Tibial artery (tissue), 4 donors: ENCODE measurements at regions not wholly inside any gene's neighbourhood (a gene's known extent, or its start where the extent isn't known, plus 50 kb on each side); places are given as distances from the start of the nearest gene placed in this dataset.

Source experiments
- DNase-seq, 2 donors: peaks; one replicate each; pipeline ENCODE4 v3.0.0-alpha.2; 2019
- H3K27ac ChIP-seq, 2 donors: fragments of 200-600 bp; sonication (generic) in 1 of 2; 1 replicate in 1 of 2; 2 replicates in 1 of 2; pipeline ENCODE4 v1.5.1; 2018 to 2019; ENCODE audit warnings: mild to moderate bottlenecking in 1 of 2
- H3K27me3 ChIP-seq, 2 donors: fragments of 200-600 bp; sonication (generic) in 1 of 2; one replicate each; pipeline versions ENCODE4 v1.5.1 to v1.6.0; 2016 to 2019
- H3K36me3 ChIP-seq, 3 donors: fragments of 200-600 bp; sonication (generic) in 2 of 3; one replicate each; pipeline ENCODE4 v1.5.1; 2016 to 2019; ENCODE audit warnings: mild to moderate bottlenecking in 2 of 3
- H3K4me1 ChIP-seq, 4 donors: fragments of 200-600 bp; sonication (generic) in 2 of 4; 1 replicate in 3 of 4; 2 replicates in 1 of 4; pipeline ENCODE4 v1.5.1; 2016 to 2019
- H3K4me3 ChIP-seq, 2 donors: fragments of 200-600 bp; sonication (generic) in 1 of 2; 1 replicate in 1 of 2; 2 replicates in 1 of 2; pipeline ENCODE4 v1.5.1; 2018 to 2019; ENCODE audit warnings: mild to moderate bottlenecking in 2 of 2
- H3K9me3 ChIP-seq, 3 donors: fragments of 200-600 bp; sonication (generic) in 1 of 3; one replicate each; pipeline ENCODE4 v1.5.1; 2016 to 2019
- intact Hi-C: fragments of 100-400 bp; cut with DNase I; formaldehyde crosslinking; loops from one replicate; pipeline ENCODE4 v1.15.0; 2023; ENCODE audit warnings: low total_unique reads
- TF ChIP-seq, protein P1 (sequence below), 2 experiments: fragments of 200-600 bp in 1 of 2; fragments of 450-650 bp in 1 of 2; IDR thresholded peaks; one replicate each; pipeline ENCODE4 v1.5.1; 2017 to 2019; ENCODE audit warnings: antibody characterized with exemption in 2 of 2, mild to moderate bottlenecking in 1 of 2, moderate library complexity in 1 of 2

DNA sequence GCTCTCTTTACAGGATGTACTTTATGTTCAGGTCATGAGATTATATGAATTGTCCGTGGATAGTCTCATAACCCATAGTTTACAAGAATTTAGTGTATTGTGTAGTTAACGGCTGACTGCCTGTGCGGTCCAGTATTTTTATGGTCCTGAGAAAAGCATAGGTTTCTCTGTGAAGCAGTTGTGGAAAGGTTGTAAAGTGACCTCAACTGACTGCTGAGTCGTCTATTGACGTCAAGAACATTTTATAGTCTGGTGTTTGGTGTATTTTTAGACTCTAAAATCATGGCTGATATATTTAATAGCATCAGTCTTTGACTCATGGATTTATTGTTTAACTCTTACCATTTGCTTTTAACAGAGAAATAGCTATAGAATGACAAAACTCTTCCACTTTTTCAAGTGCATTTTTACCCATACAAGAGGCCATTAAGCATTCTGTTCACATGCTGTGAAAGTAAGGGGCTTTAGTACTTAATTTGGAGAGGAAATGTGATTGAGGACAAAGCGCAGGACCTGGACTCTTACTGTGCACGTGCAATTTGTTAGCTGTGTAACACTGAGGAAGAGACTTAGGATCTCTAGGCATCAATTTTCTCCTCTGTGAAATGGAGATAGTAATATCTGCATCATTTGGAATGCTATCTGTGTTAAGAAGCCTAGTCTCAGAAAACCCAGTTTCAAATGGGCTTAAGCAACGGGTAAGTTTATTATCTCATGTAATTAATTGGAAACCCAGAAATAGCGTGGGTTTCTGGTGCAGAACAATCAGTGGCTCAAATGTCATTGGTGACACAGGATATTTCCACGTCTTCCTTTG, 240.8 kb downstream of the NFKBIZ start:
- intact Hi-C loops, result loop anchor here (5.0 to 10.0 kb wide), 2 partner anchors 55 to 518 kb away; partner anchors contain the start of gene PCNP

DNA sequence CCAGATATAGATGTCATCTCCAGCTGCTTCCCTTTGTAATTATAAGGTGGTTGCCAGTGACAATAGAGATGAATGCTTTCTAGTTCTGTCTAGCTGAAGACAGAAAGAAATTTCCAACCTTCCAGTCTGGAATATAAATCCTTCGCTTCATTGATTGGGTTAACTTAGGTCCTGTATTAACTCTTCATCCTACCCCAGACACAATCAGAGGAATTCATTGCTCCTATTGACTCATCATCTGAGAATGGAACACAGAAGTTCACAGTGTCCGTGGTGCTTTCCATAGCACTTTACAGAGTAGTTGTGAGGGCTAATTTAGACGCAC, 241.4 kb downstream of the NFKBIZ start:
- DNase-seq, result no peak
- TF ChIP-seq, protein P1, sequence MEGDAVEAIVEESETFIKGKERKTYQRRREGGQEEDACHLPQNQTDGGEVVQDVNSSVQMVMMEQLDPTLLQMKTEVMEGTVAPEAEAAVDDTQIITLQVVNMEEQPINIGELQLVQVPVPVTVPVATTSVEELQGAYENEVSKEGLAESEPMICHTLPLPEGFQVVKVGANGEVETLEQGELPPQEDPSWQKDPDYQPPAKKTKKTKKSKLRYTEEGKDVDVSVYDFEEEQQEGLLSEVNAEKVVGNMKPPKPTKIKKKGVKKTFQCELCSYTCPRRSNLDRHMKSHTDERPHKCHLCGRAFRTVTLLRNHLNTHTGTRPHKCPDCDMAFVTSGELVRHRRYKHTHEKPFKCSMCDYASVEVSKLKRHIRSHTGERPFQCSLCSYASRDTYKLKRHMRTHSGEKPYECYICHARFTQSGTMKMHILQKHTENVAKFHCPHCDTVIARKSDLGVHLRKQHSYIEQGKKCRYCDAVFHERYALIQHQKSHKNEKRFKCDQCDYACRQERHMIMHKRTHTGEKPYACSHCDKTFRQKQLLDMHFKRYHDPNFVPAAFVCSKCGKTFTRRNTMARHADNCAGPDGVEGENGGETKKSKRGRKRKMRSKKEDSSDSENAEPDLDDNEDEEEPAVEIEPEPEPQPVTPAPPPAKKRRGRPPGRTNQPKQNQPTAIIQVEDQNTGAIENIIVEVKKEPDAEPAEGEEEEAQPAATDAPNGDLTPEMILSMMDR (IDR thresholded peaks at IDR 0.05), result no peak
- H3K27ac ChIP-seq, result peak overlapping the region; percentile 53 to 58
- H3K9me3 ChIP-seq, result no peaks in the 10 kb centered on the region
- intact Hi-C loops, result no loop called here
- H3K4me1 ChIP-seq, result peaks cover 0 to 30% (median 4%) of the 10 kb centered on the region in 4 donors
- no peaks in the 10 kb centered on the region for H3K27me3 ChIP-seq
- H3K4me3 ChIP-seq, result no peak overlapping the region
- H3K36me3 ChIP-seq, result no peaks in the 10 kb centered on the region

More for the DNA sequence above, 240.8 kb downstream of the NFKBIZ start:
- TF ChIP-seq, protein P1 (IDR thresholded peaks at IDR 0.05), result no peak
- peaks cover 0 to 30% (median 4%) of the 10 kb centered on the region in 4 donors for H3K4me1 ChIP-seq
- peak overlapping the region; percentile 53 to 58 for H3K27ac ChIP-seq
- no peak overlapping the region for H3K4me3 ChIP-seq
- H3K36me3 ChIP-seq, result no peaks in the 10 kb centered on the region
- no peaks in the 10 kb centered on the region for H3K27me3 ChIP-seq
- no peak for DNase-seq
- no peaks in the 10 kb centered on the region for H3K9me3 ChIP-seq

DNA sequence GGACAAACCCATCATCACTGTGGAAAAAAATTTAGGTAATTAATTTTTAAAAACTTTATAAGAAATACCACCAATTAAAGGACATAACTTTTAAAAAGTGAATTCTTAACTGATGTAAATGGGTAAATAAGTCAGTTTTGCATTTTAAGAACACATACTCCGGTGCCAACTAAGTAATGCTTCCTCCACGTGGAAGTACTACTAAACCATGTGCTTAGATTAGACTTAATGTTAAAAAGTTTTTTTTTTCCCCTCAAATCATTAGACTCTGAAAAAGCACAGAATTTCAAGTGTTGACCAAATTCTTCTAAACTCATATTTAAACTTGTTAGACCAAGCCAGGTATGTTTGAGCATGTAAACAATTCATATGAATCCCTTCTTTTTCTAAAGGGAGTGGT, 242.0 kb downstream of the NFKBIZ start:
- intact Hi-C loops, result no loop called here
- Histone ChIP-seq H3K27ac (peak overlapping the region in 1 of 2 donors; percentile 53), H3K4me1 (peaks cover 0 to 30% (median 4%) of the 10 kb centered on the region in 4 donors), H3K4me3 (no peak overlapping the region), H3K9me3 (no peaks in the 10 kb centered on the region), H3K27me3 (no peaks in the 10 kb centered on the region), H3K36me3 (no peaks in the 10 kb centered on the region)
- DNase-seq, result no peak
- TF ChIP-seq, protein P1 (IDR thresholded peaks at IDR 0.05), result no peak

DNA sequence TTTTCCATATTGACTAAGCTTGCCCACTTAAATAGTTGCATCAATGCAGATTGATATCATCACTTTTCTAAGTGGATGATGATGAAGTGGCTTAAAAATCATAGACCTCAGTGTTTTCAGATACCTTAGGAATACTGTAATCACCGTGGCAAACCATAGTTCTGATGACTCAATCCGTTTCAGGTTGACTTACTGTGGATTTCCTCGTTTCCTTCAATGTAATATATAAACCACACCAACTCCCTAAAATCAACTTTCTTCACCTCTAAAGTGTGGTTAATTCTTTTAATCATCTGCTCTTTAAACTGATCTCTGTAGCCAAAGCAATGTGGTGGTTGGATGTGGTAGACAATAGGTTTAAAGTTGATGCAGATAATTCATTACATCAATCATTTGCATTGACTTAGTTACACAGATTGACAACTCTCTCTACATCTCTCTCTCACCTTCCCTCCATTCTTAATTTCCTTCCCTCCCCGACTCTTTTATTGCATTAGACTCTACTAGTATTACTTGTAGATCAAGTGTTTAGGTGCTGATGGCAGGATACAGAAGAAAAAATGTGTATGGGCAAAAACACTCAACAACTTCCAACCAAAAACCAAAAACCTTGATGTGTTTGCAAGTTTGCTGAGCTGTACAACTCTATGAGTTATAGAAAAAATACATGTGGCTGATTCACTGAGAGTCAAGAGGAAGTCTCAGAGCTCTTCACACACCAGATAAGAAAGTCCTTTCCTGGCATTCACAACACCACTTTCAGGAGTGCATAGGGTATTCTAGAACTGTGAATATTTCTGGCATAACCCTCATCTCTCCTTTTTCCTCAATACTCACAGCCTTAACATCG, 243.5 kb downstream of the NFKBIZ start:
- intact Hi-C loops, result no loop called here
- Histone ChIP-seq H3K4me1 (peaks cover 0 to 30% (median 4%) of the 10 kb centered on the region in 4 donors), H3K27me3 (no peaks in the 10 kb centered on the region), H3K4me3 (no peak overlapping the region), H3K9me3 (no peaks in the 10 kb centered on the region), H3K27ac (no peak overlapping the region), H3K36me3 (no peaks in the 10 kb centered on the region)
- DNase-seq, result no peak
- TF ChIP-seq, protein P1 (IDR thresholded peaks at IDR 0.05), result no peak

DNA sequence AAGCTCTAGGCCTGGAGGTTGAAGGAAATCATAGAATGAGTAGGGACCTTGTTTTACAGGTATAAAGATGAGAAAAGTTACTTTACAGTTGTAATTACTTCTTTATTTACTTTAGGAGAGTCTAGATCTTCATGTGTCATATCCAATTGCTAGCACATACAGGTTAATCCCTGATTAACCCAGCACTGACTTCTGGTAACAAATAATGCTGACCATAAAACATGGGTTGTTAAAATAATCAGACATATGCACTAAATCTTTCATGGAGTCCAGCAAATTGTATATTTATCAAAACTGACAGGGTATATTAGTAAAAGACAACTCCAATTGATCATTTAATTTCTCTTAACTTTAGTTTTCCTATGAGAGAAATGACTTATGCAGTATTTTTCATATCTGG, 245.2 kb downstream of the NFKBIZ start:
- H3K9me3 ChIP-seq, result no peaks in the 10 kb centered on the region
- H3K4me1 ChIP-seq, result peaks cover 0 to 16% (median 4%) of the 10 kb centered on the region in 4 donors

More for the DNA sequence above, 245.2 kb downstream of the NFKBIZ start:
- H3K4me3 ChIP-seq, result no peak overlapping the region
- H3K36me3 ChIP-seq, result no peaks in the 10 kb centered on the region
- H3K27ac ChIP-seq, result no peak overlapping the region
- DNase-seq, result no peak
- TF ChIP-seq, protein P1 (IDR thresholded peaks at IDR 0.05), result no peak
- no peaks in the 10 kb centered on the region for H3K27me3 ChIP-seq
- intact Hi-C loops, result no loop called here
